NB4 (cell line): ENCODE measurements at regions not wholly inside any gene's neighbourhood (a gene's known extent, or its start where the extent isn't known, plus 50 kb on each side); places are given as distances from the start of the nearest gene placed in this dataset.

ENCODE experiments used
- POLR2A ChIP-seq: IDR thresholded peaks from 2 replicates; pipeline ENCODE4 v1.6.1; 2011; ENCODE audit warnings: mild to moderate bottlenecking; ENCODE audit not compliant: insufficient read length; ENCODE audit errors: extremely low read depth
- TF ChIP-seq, protein P1 (sequence below): IDR thresholded peaks from one replicate; pipeline ENCODE4 v1.5.1; 2012; ENCODE audit warnings: low read depth, low read length
- TF ChIP-seq, protein P2 (sequence below): IDR thresholded peaks from 2 replicates; pipeline ENCODE4 v1.6.1; 2011; ENCODE audit warnings: low read depth, low read length

DNA sequence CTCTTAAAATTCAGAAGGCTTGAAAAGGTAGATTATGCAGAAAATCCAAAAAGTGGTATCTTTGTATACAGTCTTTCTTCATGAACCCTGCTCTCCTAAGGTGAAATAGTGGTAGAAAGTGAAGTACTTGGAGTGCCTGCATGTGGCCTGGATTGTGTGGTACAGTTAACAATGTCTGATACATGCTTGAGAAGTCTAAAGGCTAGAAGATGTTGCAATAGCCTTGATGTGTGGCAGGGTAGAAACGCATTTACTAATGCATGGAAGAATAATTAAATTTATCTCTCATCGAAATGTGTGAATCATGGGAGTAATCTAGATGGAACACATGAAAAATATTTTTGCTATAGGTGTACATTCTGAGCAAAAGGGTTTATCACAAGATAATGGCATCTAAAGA, 1632.3 kb upstream of the B3GALT2 start:
- TF ChIP-seq POLR2A, result no peak
- TF ChIP-seq, protein P1, sequence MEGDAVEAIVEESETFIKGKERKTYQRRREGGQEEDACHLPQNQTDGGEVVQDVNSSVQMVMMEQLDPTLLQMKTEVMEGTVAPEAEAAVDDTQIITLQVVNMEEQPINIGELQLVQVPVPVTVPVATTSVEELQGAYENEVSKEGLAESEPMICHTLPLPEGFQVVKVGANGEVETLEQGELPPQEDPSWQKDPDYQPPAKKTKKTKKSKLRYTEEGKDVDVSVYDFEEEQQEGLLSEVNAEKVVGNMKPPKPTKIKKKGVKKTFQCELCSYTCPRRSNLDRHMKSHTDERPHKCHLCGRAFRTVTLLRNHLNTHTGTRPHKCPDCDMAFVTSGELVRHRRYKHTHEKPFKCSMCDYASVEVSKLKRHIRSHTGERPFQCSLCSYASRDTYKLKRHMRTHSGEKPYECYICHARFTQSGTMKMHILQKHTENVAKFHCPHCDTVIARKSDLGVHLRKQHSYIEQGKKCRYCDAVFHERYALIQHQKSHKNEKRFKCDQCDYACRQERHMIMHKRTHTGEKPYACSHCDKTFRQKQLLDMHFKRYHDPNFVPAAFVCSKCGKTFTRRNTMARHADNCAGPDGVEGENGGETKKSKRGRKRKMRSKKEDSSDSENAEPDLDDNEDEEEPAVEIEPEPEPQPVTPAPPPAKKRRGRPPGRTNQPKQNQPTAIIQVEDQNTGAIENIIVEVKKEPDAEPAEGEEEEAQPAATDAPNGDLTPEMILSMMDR, result no peak
- TF ChIP-seq, protein P2, sequence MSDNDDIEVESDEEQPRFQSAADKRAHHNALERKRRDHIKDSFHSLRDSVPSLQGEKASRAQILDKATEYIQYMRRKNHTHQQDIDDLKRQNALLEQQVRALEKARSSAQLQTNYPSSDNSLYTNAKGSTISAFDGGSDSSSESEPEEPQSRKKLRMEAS, result no peak
